HEK293 (cell line): ENCODE measurements at regions not wholly inside any gene's neighbourhood (a gene's known extent, or its start where the extent isn't known, plus 50 kb on each side); places are given as distances from the start of the nearest gene placed in this dataset.

Source experiments
- CTCF ChIA-PET: fragments of 350-600 bp; formaldehyde crosslinking; extraction: SDS; loops from one replicate; lab custom pipeline; 2021; ENCODE audit warnings: antibody characterized with exemption; lab: Yijun Ruan, JAX
- POLR2A ChIA-PET: fragments of 300-600 bp; formaldehyde crosslinking; extraction: SDS; loops from one replicate; lab custom pipeline; 2020; ENCODE audit warnings: antibody characterized with exemption, inconsistent platforms; lab: Yijun Ruan, JAX
- H3K27ac ChIP-seq: fragments of 200-500 bp; sonication (Bioruptor generic); 2 replicates; pipeline ENCODE4 v1.5.1; 2014; ENCODE audit warnings: low read depth, low read length, control low read depth, inconsistent platforms; ENCODE audit errors: extremely low read depth
- H3K36me3 ChIP-seq, 2 experiments: fragments of 200-500 bp in 1 of 2; sonication (Bioruptor generic) in 1 of 2; 1 replicate in 1 of 2; 2 replicates in 1 of 2; pipeline ENCODE4 v1.5.1; 2014 to 2017; ENCODE audit warnings: inconsistent platforms in 2 of 2, low read length in 2 of 2; ENCODE audit not compliant: control insufficient read depth in 2 of 2, insufficient read depth in 1 of 2
- H3K4me1 ChIP-seq: fragments of 200-500 bp; sonication (Bioruptor generic); 2 replicates; pipeline ENCODE4 v1.5.1; 2014; ENCODE audit warnings: mild to moderate bottlenecking, low read length, inconsistent platforms; ENCODE audit not compliant: control insufficient read depth, insufficient read depth
- H3K4me3 ChIP-seq: 2 replicates; pipeline ENCODE4 v1.5.1; 2011; ENCODE audit warnings: low read depth, mild to moderate bottlenecking, control low read depth, low read length, moderate library complexity
- H3K9me3 ChIP-seq: fragments of 200-500 bp; sonication (Bioruptor generic); 2 replicates; pipeline ENCODE4 v1.5.1; 2014; ENCODE audit warnings: low read depth, low read length, inconsistent platforms; ENCODE audit not compliant: control insufficient read depth, insufficient read depth
- AEBP2 ChIP-seq: fragments of 450-650 bp; formaldehyde crosslinking; IDR thresholded peaks from 2 replicates; pipeline ENCODE4 v1.5.1; 2016; ENCODE audit warnings: missing biosample characterization, missing genetic modification characterization, borderline replicate concordance
- ELK4 ChIP-seq: IDR thresholded peaks from 2 replicates; pipeline ENCODE4 v1.6.1; 2011; ENCODE audit warnings: mild to moderate bottlenecking, low read depth, low read length, borderline replicate concordance
- GLI4 ChIP-seq: fragments of 450-650 bp; formaldehyde crosslinking; IDR thresholded peaks from 2 replicates; pipeline ENCODE4 v1.5.1; 2016; ENCODE audit warnings: missing biosample characterization, missing genetic modification characterization
- IKZF3 ChIP-seq: fragments of 450-650 bp; IDR thresholded peaks from 2 replicates; pipeline ENCODE4 v1.5.0; 2018; ENCODE audit warnings: missing biosample characterization, mild to moderate bottlenecking, missing genetic modification characterization, moderate library complexity
- KLF10 ChIP-seq: fragments of 450-650 bp; IDR thresholded peaks from 2 replicates; pipeline ENCODE4 v1.5.1; 2018; ENCODE audit warnings: missing biosample characterization, mild to moderate bottlenecking, missing genetic modification characterization
- TRIM28 ChIP-seq: IDR thresholded peaks from 2 replicates; pipeline ENCODE4 v1.6.1; 2011; ENCODE audit warnings: low read length, control low read depth, borderline replicate concordance
- WT1 ChIP-seq: fragments of 450-650 bp; formaldehyde crosslinking; IDR thresholded peaks from 2 replicates; pipeline ENCODE4 v1.5.1; 2016; ENCODE audit warnings: missing biosample characterization, missing genetic modification characterization
- ZBTB1 ChIP-seq: fragments of 450-650 bp; formaldehyde crosslinking; IDR thresholded peaks from 2 replicates; pipeline ENCODE4 v1.5.1; 2016; ENCODE audit warnings: missing biosample characterization, missing genetic modification characterization
- ZBTB11 ChIP-seq: fragments of 450-650 bp; formaldehyde crosslinking; conservative IDR thresholded peaks from 2 replicates; pipeline ENCODE4 v1.5.1; 2016; ENCODE audit warnings: low read depth, missing biosample characterization, missing genetic modification characterization
- ZBTB20 ChIP-seq: fragments of 450-650 bp; formaldehyde crosslinking; IDR thresholded peaks from 2 replicates; pipeline ENCODE4 v1.5.1; 2016; ENCODE audit warnings: missing biosample characterization, missing genetic modification characterization
- ZFP3 ChIP-seq: fragments of 450-650 bp; formaldehyde crosslinking; IDR thresholded peaks from 2 replicates; pipeline ENCODE4 v1.5.1; 2016; ENCODE audit warnings: low read depth, missing biosample characterization, missing genetic modification characterization
- ZIC2 ChIP-seq: fragments of 450-650 bp; formaldehyde crosslinking; IDR thresholded peaks from 2 replicates; pipeline ENCODE4 v1.5.1; 2016; ENCODE audit warnings: missing biosample characterization, missing genetic modification characterization
- ZNF175 ChIP-seq: fragments of 450-650 bp; formaldehyde crosslinking; IDR thresholded peaks from 2 replicates; pipeline ENCODE4 v1.5.1; 2016; ENCODE audit warnings: missing biosample characterization, missing genetic modification characterization
- ZNF274 ChIP-seq, 2 experiments: fragments of 200-500 bp in 1 of 2; fragments of 450-650 bp in 1 of 2; sonication (Bioruptor generic) in 1 of 2; formaldehyde crosslinking in 1 of 2; IDR thresholded peaks; 2 replicates each; pipeline versions ENCODE4 v1.5.1 to v1.6.1; 2014 to 2016; ENCODE audit warnings: borderline replicate concordance in 1 of 2, inconsistent platforms in 1 of 2, low read length in 1 of 2, missing biosample characterization in 1 of 2, missing genetic modification characterization in 1 of 2
- ZNF354C ChIP-seq: fragments of 450-650 bp; formaldehyde crosslinking; IDR thresholded peaks from 2 replicates; pipeline ENCODE4 v1.5.1; 2016; ENCODE audit warnings: missing biosample characterization, missing genetic modification characterization, low read depth, borderline replicate concordance
- ZNF366 ChIP-seq: fragments of 450-650 bp; formaldehyde crosslinking; conservative IDR thresholded peaks from 2 replicates; pipeline ENCODE4 v1.5.1; 2016; ENCODE audit warnings: missing biosample characterization, missing genetic modification characterization
- ZNF473 ChIP-seq: fragments of 450-650 bp; formaldehyde crosslinking; IDR thresholded peaks from 2 replicates; pipeline ENCODE4 v1.5.1; 2017; ENCODE audit warnings: missing biosample characterization, missing genetic modification characterization
- ZNF514 ChIP-seq: fragments of 450-650 bp; formaldehyde crosslinking; IDR thresholded peaks from 2 replicates; pipeline ENCODE4 v1.5.1; 2016; ENCODE audit warnings: missing biosample characterization, missing genetic modification characterization
- ZNF544 ChIP-seq: fragments of 450-650 bp; formaldehyde crosslinking; IDR thresholded peaks from 2 replicates; pipeline ENCODE4 v1.5.0; 2017; ENCODE audit warnings: missing biosample characterization, missing genetic modification characterization
- ZNF560 ChIP-seq: fragments of 450-650 bp; formaldehyde crosslinking; IDR thresholded peaks from 2 replicates; pipeline ENCODE4 v1.5.1; 2017; ENCODE audit warnings: missing biosample characterization, missing genetic modification characterization, borderline replicate concordance
- ZNF585B ChIP-seq: fragments of 450-650 bp; formaldehyde crosslinking; IDR thresholded peaks from 2 replicates; pipeline ENCODE4 v1.5.1; 2016; ENCODE audit warnings: missing biosample characterization, missing genetic modification characterization
- ZNF600 ChIP-seq: fragments of 450-650 bp; formaldehyde crosslinking; IDR thresholded peaks from 2 replicates; pipeline ENCODE4 v1.5.1; 2016; ENCODE audit warnings: missing biosample characterization, missing genetic modification characterization
- ZNF654 ChIP-seq: fragments of 450-650 bp; formaldehyde crosslinking; IDR thresholded peaks from 2 replicates; pipeline ENCODE4 v1.5.1; 2016; ENCODE audit warnings: low read depth, missing biosample characterization, missing genetic modification characterization
- ZNF692 ChIP-seq: fragments of 450-650 bp; formaldehyde crosslinking; IDR thresholded peaks from 2 replicates; pipeline ENCODE4 v1.5.1; 2016; ENCODE audit warnings: missing biosample characterization, missing genetic modification characterization
- ZNF843 ChIP-seq: fragments of 450-650 bp; formaldehyde crosslinking; IDR thresholded peaks from 2 replicates; pipeline ENCODE4 v1.5.1; 2016; ENCODE audit warnings: missing biosample characterization, missing genetic modification characterization

GRCh38 chrX:40445691-40446090, 135.1 kb upstream of the ATP6AP2 start (continued):
- TF ChIP-seq ZNF843 (tag by site-specific recombination) = no peak
- TF ChIP-seq, all 188 proteins: peak for 0

- TF ChIP-seq GLI4 (tag by site-specific recombination) (no peak), ZNF600 (tag by site-specific recombination) (no peak), KLF10 (tag by site-specific recombination) (no peak), IKZF3 (tag by site-specific recombination) (no peak), ZFP3 (tag by site-specific recombination) (no peak), ZBTB20 (tag by site-specific recombination) (no peak), TRIM28 (no peak), ZNF366 (no peak), ZNF274 (IDR thresholded peaks at IDR 0.05; ENCODE audit: low read length) (no peak), ZNF274 (tag by site-specific recombination; IDR thresholded peaks at IDR 0.05; ENCODE audit: borderline replicate concordance) (no peak), ZNF654 (tag by site-specific recombination) (no peak), ZNF544 (no peak), ZNF473 (tag by site-specific recombination) (no peak)
- H3K4me1 ChIP-seq = no peaks in the 10 kb centered on the region
- no peaks in the 10 kb centered on the region for H3K9me3 ChIP-seq
- no peak overlapping the region for H3K4me3 ChIP-seq
- H3K36me3 ChIP-seq = no peaks in the 10 kb centered on the region
- CTCF ChIA-PET = no interaction called here
- POLR2A ChIA-PET = no interaction called here
- no peak overlapping the region for H3K27ac ChIP-seq
Measured at GRCh38 chrX:40444798-40445496, 135.8 kb upstream of the ATP6AP2 start.

- TF ChIP-seq ZNF585B (tag by site-specific recombination) = no peak
- TF ChIP-seq ZBTB11 (tag by site-specific recombination) = no peak
- TF ChIP-seq ZNF560 = no peak
- TF ChIP-seq AEBP2 (tag by site-specific recombination) = no peak
- no peak for TF ChIP-seq IKZF3 (tag by site-specific recombination)
- no peak for TF ChIP-seq ZNF354C
- TF ChIP-seq ZIC2 (tag by site-specific recombination) = no peak
- no peak for TF ChIP-seq KLF10 (tag by site-specific recombination)
- no peak for TF ChIP-seq ZNF692 (tag by site-specific recombination)
- TF ChIP-seq ZNF514 (tag by site-specific recombination) = no peak
- no peak for TF ChIP-seq ZNF175 (tag by site-specific recombination)
- TF ChIP-seq WT1 (tag by site-specific recombination) = no peak
- no peak for TF ChIP-seq GLI4 (tag by site-specific recombination)
- TF ChIP-seq ELK4 = no peak
- TF ChIP-seq ZBTB1 (tag by site-specific recombination) = no peak
- TF ChIP-seq, all 188 proteins: peak for 0
- Histone ChIP-seq H3K4me3 (no peak overlapping the region), H3K9me3 (no peaks in the 10 kb centered on the region), H3K27ac (no peak overlapping the region), H3K4me1 (no peaks in the 10 kb centered on the region), H3K36me3 (no peaks in the 10 kb centered on the region)
- ChIA-PET CTCF (no interaction called here), POLR2A (no interaction called here)
Measured at GRCh38 chrX:40444133-40444532, 136.6 kb upstream of the ATP6AP2 start.
